GM23338 (cell line): ENCODE measurements at regions not wholly inside any gene's neighbourhood (a gene's known extent, or its start where the extent isn't known, plus 50 kb on each side); places are given as distances from the start of the nearest gene placed in this dataset.

Experiments
- ATAC-seq: fragments of 200-7000 bp; cut with Tn5 transposase; 3 replicates; pipeline ENCODE4 v1.9.1; 2020
- DNase-seq: peaks from one replicate; pipeline ENCODE4 v3.0.0-alpha.2; 2015; ENCODE audit warnings: low spot score
- H2AFZ ChIP-seq: fragments of 200-600 bp; sonication (generic); 2 replicates; pipeline ENCODE4 v1.8.0; 2016; ENCODE audit warnings: antibody characterized with exemption, mild to moderate bottlenecking, moderate library complexity
- H3F3A ChIP-seq: fragments of 200-600 bp; sonication (generic); replicated peaks from 2 replicates; pipeline ENCODE4 v1.8.0; 2017; ENCODE audit warnings: antibody characterized with exemption, mixed run types, low read depth
- H3K27ac ChIP-seq: fragments of 200-600 bp; sonication (generic); 2 replicates; pipeline ENCODE4 v1.6.1; 2016; ENCODE audit warnings: low read depth
- H3K27me3 ChIP-seq: fragments of 200-600 bp; sonication (generic); 2 replicates; pipeline ENCODE4 v1.8.0; 2016; ENCODE audit warnings: mild to moderate bottlenecking, mixed run types, moderate library complexity; ENCODE audit not compliant: insufficient read depth
- H3K36me3 ChIP-seq: fragments of 200-600 bp; sonication (generic); 2 replicates; pipeline ENCODE4 v1.8.0; 2016; ENCODE audit warnings: mild to moderate bottlenecking; ENCODE audit not compliant: insufficient read depth
- H3K4me1 ChIP-seq: fragments of 200-600 bp; sonication (generic); 2 replicates; pipeline ENCODE4 v1.8.0; 2016; ENCODE audit warnings: mild to moderate bottlenecking, moderate library complexity; ENCODE audit not compliant: insufficient read depth
- H3K4me2 ChIP-seq: fragments of 200-600 bp; sonication (generic); 2 replicates; pipeline ENCODE4 v1.7.1; 2017; ENCODE audit warnings: mixed run types
- H3K4me3 ChIP-seq: fragments of 200-600 bp; sonication (generic); 2 replicates; pipeline ENCODE4 v1.6.1; 2016; ENCODE audit warnings: mixed run types
- H3K79me2 ChIP-seq: fragments of 200-600 bp; sonication (generic); replicated peaks from 2 replicates; pipeline ENCODE4 v1.8.0; 2017; ENCODE audit warnings: mild to moderate bottlenecking; ENCODE audit not compliant: insufficient read depth
- H3K9me2 ChIP-seq: fragments of 200-600 bp; sonication (generic); 2 replicates; pipeline ENCODE4 v1.8.0; 2017; ENCODE audit not compliant: insufficient read depth
- H4K20me1 ChIP-seq: fragments of 200-600 bp; sonication (generic); replicated peaks from 2 replicates; pipeline ENCODE4 v1.8.0; 2017; ENCODE audit warnings: mild to moderate bottlenecking; ENCODE audit not compliant: insufficient read depth
- H3K27ac Mint-ChIP-seq: 2 replicates; pipeline ENCODE4 v1.8.0; 2020; ENCODE audit warnings: inconsistent platforms, mild to moderate bottlenecking, moderate library complexity, mixed read lengths
- H3K27me3 Mint-ChIP-seq: 3 replicates; pipeline ENCODE4 v1.8.0; 2022; ENCODE audit warnings: low read depth, mild to moderate bottlenecking, moderate library complexity, mixed read lengths, inconsistent platforms; ENCODE audit not compliant: insufficient read depth, poor library complexity
- H3K36me3 Mint-ChIP-seq: 3 replicates; pipeline ENCODE4 v1.8.0; 2021; ENCODE audit warnings: low read depth, mild to moderate bottlenecking, inconsistent platforms, moderate library complexity, mixed read lengths
- H3K4me1 Mint-ChIP-seq: 3 replicates; pipeline ENCODE4 v1.8.0; 2020; ENCODE audit warnings: mild to moderate bottlenecking, inconsistent platforms, mixed read lengths
- H3K4me3 Mint-ChIP-seq: 3 replicates; pipeline ENCODE4 v1.8.0; 2021; ENCODE audit warnings: moderate library complexity, mild to moderate bottlenecking, inconsistent platforms, mixed read lengths
- H3K9me3 Mint-ChIP-seq: 3 replicates; pipeline ENCODE4 v1.8.0; 2020; ENCODE audit warnings: moderate library complexity, mild to moderate bottlenecking, inconsistent platforms, mixed read lengths
- CTCF ChIP-seq, 2 experiments: fragments of 200-600 bp in 1 of 2; sonication (generic) in 1 of 2; conservative IDR thresholded peaks; 2 replicates each; pipeline versions ENCODE4 v1.5.1 to v1.6.1; 2016 to 2017; ENCODE audit warnings: antibody characterized with exemption in 2 of 2, low read depth in 2 of 2, mild to moderate bottlenecking in 2 of 2, moderate library complexity in 1 of 2
- POLR2AphosphoS5 ChIP-seq: IDR thresholded peaks from 2 replicates; pipeline ENCODE4 v1.6.1; 2016; ENCODE audit warnings: antibody characterized with exemption, low read depth
- REST ChIP-seq: IDR thresholded peaks from one replicate; pipeline ENCODE4 v1.6.1; 2018; ENCODE audit warnings: antibody characterized with exemption; ENCODE audit not compliant: unreplicated experiment
- ZNF462 ChIP-seq: fragments of 250-450 bp; sonication (Bioruptor Pico); IDR thresholded peaks from 2 replicates; pipeline ENCODE4 v1.5.0; 2020; ENCODE audit warnings: mild to moderate bottlenecking, moderate library complexity

GRCh38 chr1:36643371-36644270, 160.9 kb upstream of the CSF3R start:
- Mint-ChIP-seq H3K9me3 (no peaks in the 10 kb centered on the region), H3K27ac (no peak overlapping the region), H3K4me3 (no peak overlapping the region), H3K36me3 (no peaks in the 10 kb centered on the region), H3K4me1 (peaks cover 7% of the 10 kb centered on the region), H3K27me3 (peaks cover 3% of the 10 kb centered on the region)
- DNase-seq (no peak), ATAC-seq (no peak; the same call in 2 of the 3 replicates)
- no peak overlapping the region for H3K4me2 ChIP-seq
- H3K27ac ChIP-seq, result no peak overlapping the region
- H3K4me1 ChIP-seq, result no peaks in the 10 kb centered on the region
- no peak overlapping the region for H3K4me3 ChIP-seq
- H3F3A ChIP-seq, result no peaks in the 10 kb centered on the region
- no peaks in the 10 kb centered on the region for H3K27me3 ChIP-seq
- no peaks in the 10 kb centered on the region for H3K9me2 ChIP-seq
- H3K36me3 ChIP-seq, result no peaks in the 10 kb centered on the region
- no peak overlapping the region for H2AFZ ChIP-seq
- no peaks in the 10 kb centered on the region; the same call in 1 of the 2 replicates for H4K20me1 ChIP-seq
- TF ChIP-seq POLR2AphosphoS5 (no peak), REST (no peak), CTCF (conservative IDR thresholded peaks at IDR 0.05; ENCODE audit: low read depth in 2 of 2) (no peak), ZNF462 (CRISPR knock-in tag) (no peak)
- H3K79me2 ChIP-seq, result no peaks in the 10 kb centered on the region
